Body of pancreas (tissue), 4 donors: ENCODE measurements at regions not wholly inside any gene's neighbourhood (a gene's known extent, or its start where the extent isn't known, plus 50 kb on each side); places are given as distances from the start of the nearest gene placed in this dataset.

Source experiments
- CTCF ChIP-seq, 7 experiments: fragments of 450-650 bp in 4 of 7; fragments of 200-600 bp in 3 of 7; sonication (generic) in 3 of 7; IDR thresholded peaks; one replicate each; pipeline ENCODE4 v1.5.1; 2016 to 2019; ENCODE audit warnings: antibody characterized with exemption in 7 of 7
- POLR2A ChIP-seq, 3 donors: fragments of 450-650 bp; IDR thresholded peaks; one replicate each; pipeline ENCODE4 v1.6.1; 2016; ENCODE audit warnings: antibody characterized with exemption in 3 of 3, mild to moderate bottlenecking in 2 of 3

GRCh38 chr16:73286346-73287267 is 238.7 kb upstream of the ZFHX3 start:
- TF ChIP-seq POLR2A (IDR thresholded peaks at IDR 0.05) (no peak), CTCF (IDR thresholded peaks at IDR 0.05) (no peak)
